ENCODE measurements at regions not wholly inside any gene's neighbourhood (a gene's known extent, or its start where the extent isn't known, plus 50 kb on each side); places are given as distances from the start of the nearest gene placed in this dataset.

- Histone ChIP-seq H3K4me3 (no peak overlapping the region), H3K36me3 (no peaks in the 10 kb centered on the region), H3K27me3 (no peaks in the 10 kb centered on the region), H3K4me1 (no peaks in the 10 kb centered on the region), H3K9me3 (no peaks in the 10 kb centered on the region), H3K27ac (no peak overlapping the region)
- intact Hi-C loops (cut with DNase I): no loop called here
- ATAC-seq (no peak), DNase-seq (no peak)
- WGBS, 2 donors: 61 to 76% methylated on average over 3 of the region's 3 CpGs
- TF ChIP-seq CTCF (IDR thresholded peaks at IDR 0.05): no peak
These were observed 466.6 kb upstream of the ETAA1 start for GRCh38 chr2:66930339-66931220.

GRCh38 chr2:66938471-66938967 lies 458.6 kb upstream of the ETAA1 start:
- intact Hi-C loops (cut with DNase I): no loop called here
- Histone ChIP-seq H3K4me1 (no peaks in the 10 kb centered on the region), H3K36me3 (no peaks in the 10 kb centered on the region), H3K4me3 (no peak overlapping the region), H3K27me3 (no peaks in the 10 kb centered on the region), H3K9me3 (no peaks in the 10 kb centered on the region), H3K27ac (no peak overlapping the region)
- DNase-seq (no peak), ATAC-seq (no peak)
- 81 to 89% methylated on average over 1 of the region's 1 CpG for WGBS, 2 donors
- no peak for TF ChIP-seq CTCF (IDR thresholded peaks at IDR 0.05)

- DNase-seq (no peak), ATAC-seq (no peak)
- Histone ChIP-seq H3K4me3 (no peak overlapping the region), H3K4me1 (no peaks in the 10 kb centered on the region), H3K36me3 (no peaks in the 10 kb centered on the region), H3K27me3 (no peaks in the 10 kb centered on the region), H3K9me3 (no peaks in the 10 kb centered on the region), H3K27ac (no peak overlapping the region)
- WGBS, 2 donors: 82 to 85% methylated on average over 1 of the region's 1 CpG
- intact Hi-C loops (cut with DNase I): no loop called here
- TF ChIP-seq CTCF (IDR thresholded peaks at IDR 0.05): no peak
These were observed 457.1 kb upstream of the ETAA1 start for GRCh38 chr2:66940080-66940479.

- WGBS, 2 donors: 67 to 83% methylated on average over 3 of the region's 3 CpGs
- intact Hi-C loops (cut with DNase I): no loop called here
These were observed 448.9 kb upstream of the ETAA1 start for GRCh38 chr2:66948234-66948633.

More at GRCh38 chr2:66948234-66948633, 448.9 kb upstream of the ETAA1 start:
- ATAC-seq: no peak
- Histone ChIP-seq H3K9me3 (no peaks in the 10 kb centered on the region), H3K4me1 (no peaks in the 10 kb centered on the region), H3K36me3 (no peaks in the 10 kb centered on the region), H3K27ac (no peak overlapping the region), H3K27me3 (no peaks in the 10 kb centered on the region), H3K4me3 (no peak overlapping the region)
- no peak for TF ChIP-seq CTCF (IDR thresholded peaks at IDR 0.05)
- no peak for DNase-seq
